ENCODE measurements at regions not wholly inside any gene's neighbourhood (a gene's known extent, or its start where the extent isn't known, plus 50 kb on each side); places are given as distances from the start of the nearest gene placed in this dataset.

- DNase-seq: no peak
- no peaks in the 10 kb centered on the region for H3K27me3 ChIP-seq (ENCODE audit: control insufficient read depth, insufficient read depth, low read length)
- no peak overlapping the region for H3K4me3 ChIP-seq (ENCODE audit: low read length in 3 of 3)
- no peak for TF ChIP-seq CTCF (IDR thresholded peaks at IDR 0.05; ENCODE audit: borderline replicate concordance, extremely low read depth, insufficient read depth)
- intact Hi-C loops (cut with DNase I): no loop called here
- no peak for FAIRE-seq
- no peaks in the 10 kb centered on the region for H3K4me1 ChIP-seq (ENCODE audit: control insufficient read depth in 2 of 3, insufficient read depth in 2 of 3, low read depth in 1 of 3, low read length in 3 of 3)
- H3K9ac ChIP-seq (ENCODE audit: low read length in 3 of 3): no peak overlapping the region
- no peaks in the 10 kb centered on the region for H3K36me3 ChIP-seq (ENCODE audit: control insufficient read depth in 2 of 3, insufficient read depth in 3 of 3, low read length in 3 of 3)
- H3K9me3 ChIP-seq (ENCODE audit: control insufficient read depth in 2 of 3, insufficient read depth in 1 of 3, low read length in 3 of 3): no peaks in the 10 kb centered on the region
- H3K27ac ChIP-seq (ENCODE audit: low read depth in 2 of 2, low read length in 2 of 2): no peak overlapping the region
These were observed 478.0 kb downstream of the BRINP1 start for GRCh38 chr9:118891213-118891612.

GRCh38 chr9:118896324-118897000 is 472.8 kb downstream of the BRINP1 start:
- Histone ChIP-seq H3K9ac (ENCODE audit: low read length in 3 of 3) (no peak overlapping the region), H3K4me1 (ENCODE audit: control insufficient read depth in 2 of 3, insufficient read depth in 2 of 3, low read depth in 1 of 3, low read length in 3 of 3) (no peaks in the 10 kb centered on the region), H3K27ac (ENCODE audit: low read depth in 2 of 2, low read length in 2 of 2) (no peak overlapping the region), H3K4me3 (ENCODE audit: low read length in 3 of 3) (no peak overlapping the region), H3K27me3 (ENCODE audit: control insufficient read depth, insufficient read depth, low read length) (no peaks in the 10 kb centered on the region), H3K9me3 (ENCODE audit: control insufficient read depth in 2 of 3, insufficient read depth in 1 of 3, low read length in 3 of 3) (no peaks in the 10 kb centered on the region), H3K36me3 (ENCODE audit: control insufficient read depth in 2 of 3, insufficient read depth in 3 of 3, low read length in 3 of 3) (no peaks in the 10 kb centered on the region)
- DNase-seq (peak in 1 of 5 donors; percentile 3), FAIRE-seq (peak; percentile 99)
- intact Hi-C loops (cut with DNase I): no loop called here
- no peak for TF ChIP-seq CTCF (IDR thresholded peaks at IDR 0.05; ENCODE audit: borderline replicate concordance, extremely low read depth, insufficient read depth)

GRCh38 chr9:118918180-118918579 is 451.1 kb downstream of the BRINP1 start:
- no peak overlapping the region for H3K27ac ChIP-seq (ENCODE audit: low read depth in 2 of 2, low read length in 2 of 2)
- H3K36me3 ChIP-seq (ENCODE audit: control insufficient read depth in 2 of 3, insufficient read depth in 3 of 3, low read length in 3 of 3): no peaks in the 10 kb centered on the region
- no peak overlapping the region for H3K9ac ChIP-seq (ENCODE audit: low read length in 3 of 3)
- H3K4me1 ChIP-seq (ENCODE audit: control insufficient read depth in 2 of 3, insufficient read depth in 2 of 3, low read depth in 1 of 3, low read length in 3 of 3): no peaks in the 10 kb centered on the region
- FAIRE-seq (no peak), DNase-seq (no peak)
- H3K4me3 ChIP-seq (ENCODE audit: low read length in 3 of 3): no peak overlapping the region
- no peaks in the 10 kb centered on the region for H3K27me3 ChIP-seq (ENCODE audit: control insufficient read depth, insufficient read depth, low read length)
- TF ChIP-seq CTCF (IDR thresholded peaks at IDR 0.05; ENCODE audit: borderline replicate concordance, extremely low read depth, insufficient read depth): no peak
- intact Hi-C loops (cut with DNase I): no loop called here
- H3K9me3 ChIP-seq (ENCODE audit: control insufficient read depth in 2 of 3, insufficient read depth in 1 of 3, low read length in 3 of 3): no peaks in the 10 kb centered on the region

- Histone ChIP-seq H3K27me3 (ENCODE audit: control insufficient read depth, insufficient read depth, low read length) (no peaks in the 10 kb centered on the region), H3K9me3 (ENCODE audit: control insufficient read depth in 2 of 3, insufficient read depth in 1 of 3, low read length in 3 of 3) (no peaks in the 10 kb centered on the region), H3K4me3 (ENCODE audit: low read length in 3 of 3) (no peak overlapping the region), H3K36me3 (ENCODE audit: control insufficient read depth in 2 of 3, insufficient read depth in 3 of 3, low read length in 3 of 3) (no peaks in the 10 kb centered on the region), H3K27ac (ENCODE audit: low read depth in 2 of 2, low read length in 2 of 2) (no peak overlapping the region), H3K9ac (ENCODE audit: low read length in 3 of 3) (no peak overlapping the region), H3K4me1 (ENCODE audit: control insufficient read depth in 2 of 3, insufficient read depth in 2 of 3, low read depth in 1 of 3, low read length in 3 of 3) (peaks cover 0 to 3% (median 0%) of the 10 kb centered on the region in 3 donors)
- FAIRE-seq (no peak), DNase-seq (peak in 1 of 5 donors; percentile 3)
- intact Hi-C loops (cut with DNase I): no loop called here
- no peak for TF ChIP-seq CTCF (IDR thresholded peaks at IDR 0.05; ENCODE audit: borderline replicate concordance, extremely low read depth, insufficient read depth)
These were observed 440.5 kb downstream of the BRINP1 start for GRCh38 chr9:118928722-118929121.
